Tibial nerve (tissue), 4 donors: ENCODE measurements at regions not wholly inside any gene's neighbourhood (a gene's known extent, or its start where the extent isn't known, plus 50 kb on each side); places are given as distances from the start of the nearest gene placed in this dataset.

Experiments
- EP300 ChIP-seq, 2 donors: sonication (generic); formaldehyde crosslinking; IDR thresholded peaks; one replicate each; pipeline ENCODE4 v1.6.1; 2017; ENCODE audit warnings: antibody characterized with exemption in 2 of 2, mild to moderate bottlenecking in 1 of 2
- POLR2A ChIP-seq, 2 donors: fragments of 450-650 bp; IDR thresholded peaks; one replicate each; pipeline ENCODE4 v1.6.1; 2017; ENCODE audit warnings: antibody characterized with exemption in 2 of 2, mild to moderate bottlenecking in 2 of 2, moderate library complexity in 2 of 2
- TF ChIP-seq, protein P1 (sequence below), 5 experiments: fragments of 200-600 bp in 3 of 5; fragments of 450-650 bp in 2 of 5; sonication (generic) in 3 of 5; IDR thresholded peaks; one replicate each; pipeline ENCODE4 v1.5.1; 2016 to 2019; ENCODE audit warnings: antibody characterized with exemption in 5 of 5, mild to moderate bottlenecking in 3 of 5, moderate library complexity in 2 of 5

DNA sequence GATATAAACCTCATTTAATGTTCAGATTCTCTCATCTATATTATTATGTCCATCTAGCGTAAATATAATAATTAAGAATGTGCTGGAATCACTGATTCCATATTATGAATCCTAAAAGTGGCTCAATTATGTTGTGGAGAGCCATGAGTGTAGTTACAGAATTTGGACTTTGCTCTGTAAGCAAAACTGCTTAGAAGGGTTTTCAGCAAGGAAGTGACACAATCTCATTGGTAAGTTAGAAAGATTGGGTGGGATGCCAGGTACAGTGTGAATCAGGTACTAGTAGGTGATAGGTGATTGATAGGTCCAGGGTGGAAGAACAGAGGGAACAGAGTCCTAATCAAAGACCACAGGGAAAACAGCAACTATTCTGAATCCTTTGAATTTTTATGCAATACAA, 74.9 kb upstream of the ABLIM1 start:
- TF ChIP-seq POLR2A (IDR thresholded peaks at IDR 0.05) (no peak), EP300 (IDR thresholded peaks at IDR 0.05) (no peak)
- TF ChIP-seq, protein P1, sequence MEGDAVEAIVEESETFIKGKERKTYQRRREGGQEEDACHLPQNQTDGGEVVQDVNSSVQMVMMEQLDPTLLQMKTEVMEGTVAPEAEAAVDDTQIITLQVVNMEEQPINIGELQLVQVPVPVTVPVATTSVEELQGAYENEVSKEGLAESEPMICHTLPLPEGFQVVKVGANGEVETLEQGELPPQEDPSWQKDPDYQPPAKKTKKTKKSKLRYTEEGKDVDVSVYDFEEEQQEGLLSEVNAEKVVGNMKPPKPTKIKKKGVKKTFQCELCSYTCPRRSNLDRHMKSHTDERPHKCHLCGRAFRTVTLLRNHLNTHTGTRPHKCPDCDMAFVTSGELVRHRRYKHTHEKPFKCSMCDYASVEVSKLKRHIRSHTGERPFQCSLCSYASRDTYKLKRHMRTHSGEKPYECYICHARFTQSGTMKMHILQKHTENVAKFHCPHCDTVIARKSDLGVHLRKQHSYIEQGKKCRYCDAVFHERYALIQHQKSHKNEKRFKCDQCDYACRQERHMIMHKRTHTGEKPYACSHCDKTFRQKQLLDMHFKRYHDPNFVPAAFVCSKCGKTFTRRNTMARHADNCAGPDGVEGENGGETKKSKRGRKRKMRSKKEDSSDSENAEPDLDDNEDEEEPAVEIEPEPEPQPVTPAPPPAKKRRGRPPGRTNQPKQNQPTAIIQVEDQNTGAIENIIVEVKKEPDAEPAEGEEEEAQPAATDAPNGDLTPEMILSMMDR (IDR thresholded peaks at IDR 0.05): no peak
